ENCODE measurements at regions not wholly inside any gene's neighbourhood (a gene's known extent, or its start where the extent isn't known, plus 50 kb on each side); places are given as distances from the start of the nearest gene placed in this dataset.

DNA sequence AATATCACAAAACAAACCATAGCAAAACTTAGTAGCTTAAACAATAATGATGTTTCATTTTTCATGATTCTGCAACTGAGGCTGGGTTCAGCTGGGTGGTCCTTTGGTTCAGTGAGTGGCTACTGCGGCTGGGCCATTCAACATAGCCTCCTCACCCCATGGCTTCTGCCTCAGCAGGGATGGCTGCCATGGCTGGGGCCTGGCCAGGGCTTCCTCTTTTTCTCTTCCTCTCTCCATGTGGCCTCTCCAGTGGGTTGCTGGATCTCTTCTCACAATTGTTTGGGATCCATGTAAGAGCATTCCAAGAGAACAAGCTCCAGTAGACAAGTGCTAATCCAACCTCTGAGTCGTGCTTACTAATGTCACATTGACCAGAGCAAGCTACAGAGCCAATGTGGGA is 248.6 kb upstream of the PLET1 start:
- H3K36me3 ChIP-seq (ENCODE audit: control insufficient read depth, insufficient read depth, low read length) = no peaks in the 10 kb centered on the region
- no peaks in the 10 kb centered on the region for H3K9me3 ChIP-seq (ENCODE audit: control insufficient read depth, insufficient read depth, low read depth, low read length)
- H3K27me3 ChIP-seq (ENCODE audit: control insufficient read depth, insufficient read depth, low read length) = no peaks in the 10 kb centered on the region
- H3K4me1 ChIP-seq (ENCODE audit: control insufficient read depth, insufficient read depth, low read length) = no peaks in the 10 kb centered on the region
- no peak overlapping the region for H3K9ac ChIP-seq (ENCODE audit: low read length)
- H3K27ac ChIP-seq (ENCODE audit: low read depth, low read length) = no peak overlapping the region
- H3K4me3 ChIP-seq (ENCODE audit: low read depth, low read length) = no peak overlapping the region

GRCh38 chr11:112511271-112511670 is 250.6 kb upstream of the PLET1 start:
- no peaks in the 10 kb centered on the region for H3K36me3 ChIP-seq (ENCODE audit: control insufficient read depth, insufficient read depth, low read length)
- no peaks in the 10 kb centered on the region for H3K9me3 ChIP-seq (ENCODE audit: control insufficient read depth, insufficient read depth, low read depth, low read length)
- H3K9ac ChIP-seq (ENCODE audit: low read length) = no peak overlapping the region
- H3K4me1 ChIP-seq (ENCODE audit: control insufficient read depth, insufficient read depth, low read length) = no peaks in the 10 kb centered on the region
- H3K27ac ChIP-seq (ENCODE audit: low read depth, low read length) = no peak overlapping the region
- H3K4me3 ChIP-seq (ENCODE audit: low read depth, low read length) = no peak overlapping the region
- no peaks in the 10 kb centered on the region for H3K27me3 ChIP-seq (ENCODE audit: control insufficient read depth, insufficient read depth, low read length)

GRCh38 chr11:112511911-112512310 is 251.3 kb upstream of the PLET1 start:
- no peak overlapping the region for H3K27ac ChIP-seq (ENCODE audit: low read depth, low read length)
- no peaks in the 10 kb centered on the region for H3K9me3 ChIP-seq (ENCODE audit: control insufficient read depth, insufficient read depth, low read depth, low read length)

DNA sequence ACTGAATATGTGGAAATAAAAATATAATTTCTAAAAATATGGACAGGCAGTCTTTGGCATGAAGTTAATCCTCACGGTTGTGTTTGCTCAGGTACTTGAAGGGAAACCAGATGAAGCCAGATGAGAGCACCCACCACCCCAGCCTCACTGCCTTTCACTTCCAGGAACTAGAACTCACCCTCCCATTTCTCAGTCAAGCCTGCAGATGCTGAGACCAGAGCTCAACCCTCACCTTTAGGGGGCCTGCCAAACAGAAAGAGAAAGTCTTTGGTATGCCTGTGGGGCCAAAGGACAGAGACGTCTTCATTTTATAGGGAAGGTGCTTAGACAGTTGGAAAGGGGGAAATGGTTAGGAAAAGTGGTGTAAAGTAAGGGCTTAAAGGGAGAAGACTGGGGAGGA is 252.8 kb upstream of the PLET1 start:
- Histone ChIP-seq H3K27ac (ENCODE audit: low read depth, low read length) (no peak overlapping the region), H3K36me3 (ENCODE audit: control insufficient read depth, insufficient read depth, low read length) (no peaks in the 10 kb centered on the region), H3K9me3 (ENCODE audit: control insufficient read depth, insufficient read depth, low read depth, low read length) (no peaks in the 10 kb centered on the region), H3K9ac (ENCODE audit: low read length) (no peak overlapping the region), H3K4me3 (ENCODE audit: low read depth, low read length) (no peak overlapping the region), H3K27me3 (ENCODE audit: control insufficient read depth, insufficient read depth, low read length) (no peaks in the 10 kb centered on the region), H3K4me1 (ENCODE audit: control insufficient read depth, insufficient read depth, low read length) (no peaks in the 10 kb centered on the region; the same call in 1 of the 2 replicates)

More at GRCh38 chr11:112511911-112512310, 251.3 kb upstream of the PLET1 start:
- Histone ChIP-seq H3K4me3 (ENCODE audit: low read depth, low read length) (no peak overlapping the region), H3K36me3 (ENCODE audit: control insufficient read depth, insufficient read depth, low read length) (no peaks in the 10 kb centered on the region), H3K27me3 (ENCODE audit: control insufficient read depth, insufficient read depth, low read length) (no peaks in the 10 kb centered on the region), H3K4me1 (ENCODE audit: control insufficient read depth, insufficient read depth, low read length) (no peaks in the 10 kb centered on the region; the same call in 1 of the 2 replicates), H3K9ac (ENCODE audit: low read length) (no peak overlapping the region)

DNA sequence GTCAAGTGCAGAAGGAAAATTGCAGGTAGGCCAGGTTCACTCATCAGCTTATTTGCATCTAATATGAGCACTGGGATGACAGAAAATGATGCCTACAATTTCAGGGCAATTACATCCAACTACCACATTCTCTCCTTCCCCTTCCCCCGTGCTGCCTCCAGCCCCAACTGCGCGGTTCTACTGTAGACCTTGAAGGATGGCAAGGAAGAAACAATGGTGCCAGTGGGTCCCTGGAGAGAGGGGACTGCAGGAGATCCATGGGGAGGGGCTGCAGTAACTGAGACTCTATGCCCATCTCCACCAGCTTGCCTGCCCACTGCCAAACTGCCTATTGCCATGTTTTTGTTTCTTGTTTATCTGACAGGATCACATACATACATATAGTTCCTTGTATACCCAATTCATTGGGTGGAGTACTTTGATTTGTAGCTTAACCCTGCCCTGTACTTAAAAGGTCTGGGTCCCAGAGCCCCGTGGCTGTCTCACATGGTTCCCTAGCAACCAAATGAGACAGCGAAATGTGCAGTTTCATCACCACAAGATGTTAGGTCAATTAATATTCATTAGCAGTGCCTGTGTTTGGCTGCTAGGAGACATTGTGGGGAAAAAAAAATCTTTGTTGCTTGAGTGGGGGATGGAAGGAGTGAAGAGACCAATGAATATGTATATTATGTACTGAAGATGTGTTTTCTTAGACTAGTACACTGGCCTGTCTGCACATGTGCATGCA is 253.5 kb upstream of the PLET1 start:
- no peaks in the 10 kb centered on the region for H3K9me3 ChIP-seq (ENCODE audit: control insufficient read depth, insufficient read depth, low read depth, low read length)
- H3K27ac ChIP-seq (ENCODE audit: low read depth, low read length) = no peak overlapping the region
- no peaks in the 10 kb centered on the region; the same call in 1 of the 2 replicates for H3K4me1 ChIP-seq (ENCODE audit: control insufficient read depth, insufficient read depth, low read length)
- no peaks in the 10 kb centered on the region for H3K27me3 ChIP-seq (ENCODE audit: control insufficient read depth, insufficient read depth, low read length)
- H3K9ac ChIP-seq (ENCODE audit: low read length) = no peak overlapping the region
- H3K4me3 ChIP-seq (ENCODE audit: low read depth, low read length) = no peak overlapping the region
- no peaks in the 10 kb centered on the region for H3K36me3 ChIP-seq (ENCODE audit: control insufficient read depth, insufficient read depth, low read length)

DNA sequence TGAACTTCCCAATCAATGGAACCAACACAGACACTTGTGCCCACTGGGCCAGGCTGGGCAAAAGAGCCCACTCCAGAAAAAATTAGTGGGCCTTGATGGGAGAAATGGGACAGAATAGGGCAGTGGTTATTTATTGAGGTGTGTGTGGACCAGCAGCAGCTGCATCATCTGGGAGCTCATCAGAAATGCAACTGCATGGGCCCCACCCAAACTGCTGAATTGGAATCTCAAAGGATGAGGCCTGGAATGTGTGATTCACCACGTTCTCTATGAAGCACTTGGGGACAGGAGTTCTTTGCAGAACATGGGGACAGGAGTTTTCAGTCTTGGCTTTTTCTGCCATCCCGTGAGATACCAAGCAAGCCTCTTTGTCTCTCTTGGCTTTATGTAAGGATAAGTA is 255.6 kb upstream of the PLET1 start:
- Histone ChIP-seq H3K4me1 (ENCODE audit: control insufficient read depth, insufficient read depth, low read length) (no peaks in the 10 kb centered on the region; the same call in 1 of the 2 replicates), H3K27me3 (ENCODE audit: control insufficient read depth, insufficient read depth, low read length) (no peaks in the 10 kb centered on the region), H3K4me3 (ENCODE audit: low read depth, low read length) (no peak overlapping the region), H3K9me3 (ENCODE audit: control insufficient read depth, insufficient read depth, low read depth, low read length) (no peaks in the 10 kb centered on the region), H3K36me3 (ENCODE audit: control insufficient read depth, insufficient read depth, low read length) (no peaks in the 10 kb centered on the region), H3K9ac (ENCODE audit: low read length) (no peak overlapping the region), H3K27ac (ENCODE audit: low read depth, low read length) (no peak overlapping the region)

- Histone ChIP-seq H3K9ac (ENCODE audit: low read length) (no peak overlapping the region), H3K4me1 (ENCODE audit: control insufficient read depth, insufficient read depth, low read length) (no peaks in the 10 kb centered on the region; the same call in 1 of the 2 replicates)
Measured at GRCh38 chr11:112516755-112517154, 256.1 kb upstream of the PLET1 start.

GRCh38 chr11:112518371-112518770 is 257.7 kb upstream of the PLET1 start:
- Histone ChIP-seq H3K4me3 (ENCODE audit: low read depth, low read length) (no peak overlapping the region), H3K9me3 (ENCODE audit: control insufficient read depth, insufficient read depth, low read depth, low read length) (no peaks in the 10 kb centered on the region), H3K4me1 (ENCODE audit: control insufficient read depth, insufficient read depth, low read length) (peaks cover 4% of the 10 kb centered on the region; the same call in 1 of the 2 replicates), H3K9ac (ENCODE audit: low read length) (no peak overlapping the region), H3K36me3 (ENCODE audit: control insufficient read depth, insufficient read depth, low read length) (no peaks in the 10 kb centered on the region), H3K27me3 (ENCODE audit: control insufficient read depth, insufficient read depth, low read length) (no peaks in the 10 kb centered on the region), H3K27ac (ENCODE audit: low read depth, low read length) (no peak overlapping the region)

More at GRCh38 chr11:112516755-112517154, 256.1 kb upstream of the PLET1 start:
- Histone ChIP-seq H3K9me3 (ENCODE audit: control insufficient read depth, insufficient read depth, low read depth, low read length) (no peaks in the 10 kb centered on the region), H3K36me3 (ENCODE audit: control insufficient read depth, insufficient read depth, low read length) (no peaks in the 10 kb centered on the region), H3K4me3 (ENCODE audit: low read depth, low read length) (no peak overlapping the region), H3K27ac (ENCODE audit: low read depth, low read length) (no peak overlapping the region), H3K27me3 (ENCODE audit: control insufficient read depth, insufficient read depth, low read length) (no peaks in the 10 kb centered on the region)

DNA sequence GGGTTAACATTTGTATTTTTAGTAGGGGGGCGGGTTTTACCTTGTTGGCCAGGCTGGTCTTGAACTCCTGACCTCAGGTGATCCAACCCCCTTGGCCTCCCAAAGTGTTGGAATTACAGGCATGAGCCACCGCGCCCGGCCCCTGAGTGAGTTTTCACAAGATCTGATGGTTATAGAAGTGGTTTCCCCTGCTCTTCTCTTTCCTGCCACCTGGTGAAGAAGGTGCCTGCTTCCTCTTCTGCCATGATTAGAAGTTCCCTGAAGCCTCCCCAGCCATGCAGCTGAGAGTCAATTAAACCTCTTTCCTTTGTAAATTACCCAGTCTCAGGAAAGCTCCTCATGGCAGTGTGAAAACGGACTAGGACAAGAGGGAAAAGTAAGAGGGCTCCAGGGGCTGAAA is 259.1 kb upstream of the PLET1 start:
- no peak overlapping the region for H3K27ac ChIP-seq (ENCODE audit: low read depth, low read length)
- no peaks in the 10 kb centered on the region for H3K9me3 ChIP-seq (ENCODE audit: control insufficient read depth, insufficient read depth, low read depth, low read length)
- H3K4me3 ChIP-seq (ENCODE audit: low read depth, low read length) = no peak overlapping the region
- no peak overlapping the region for H3K9ac ChIP-seq (ENCODE audit: low read length)
- H3K27me3 ChIP-seq (ENCODE audit: control insufficient read depth, insufficient read depth, low read length) = no peaks in the 10 kb centered on the region
- H3K36me3 ChIP-seq (ENCODE audit: control insufficient read depth, insufficient read depth, low read length) = no peaks in the 10 kb centered on the region
- H3K4me1 ChIP-seq (ENCODE audit: control insufficient read depth, insufficient read depth, low read length) = peaks cover 9% of the 10 kb centered on the region; the same call in 1 of the 2 replicates

DNA sequence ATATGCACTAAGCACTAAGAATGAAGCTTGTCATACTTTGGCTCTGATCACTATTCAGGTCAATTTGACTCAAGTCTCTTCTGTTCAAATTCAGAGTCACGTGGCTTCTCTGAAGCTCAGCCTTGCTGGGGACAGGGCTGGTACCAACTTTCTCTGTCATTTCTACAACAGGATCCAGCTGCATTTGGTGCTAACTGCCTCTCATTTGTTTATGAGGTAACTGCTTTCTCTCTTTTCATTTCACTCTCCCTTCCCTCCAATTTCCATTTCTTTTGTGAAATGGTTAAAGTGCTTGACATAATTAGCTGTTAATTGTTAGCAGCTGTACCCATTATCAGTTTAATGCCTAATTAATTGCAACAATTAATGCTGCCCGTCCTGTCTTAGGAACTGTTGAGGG is 259.7 kb upstream of the PLET1 start:
- no peaks in the 10 kb centered on the region for H3K27me3 ChIP-seq (ENCODE audit: control insufficient read depth, insufficient read depth, low read length)
- no peak overlapping the region for H3K9ac ChIP-seq (ENCODE audit: low read length)
- no peak overlapping the region for H3K27ac ChIP-seq (ENCODE audit: low read depth, low read length)
- H3K9me3 ChIP-seq (ENCODE audit: control insufficient read depth, insufficient read depth, low read depth, low read length) = no peaks in the 10 kb centered on the region
- H3K4me3 ChIP-seq (ENCODE audit: low read depth, low read length) = no peak overlapping the region
- H3K36me3 ChIP-seq (ENCODE audit: control insufficient read depth, insufficient read depth, low read length) = no peaks in the 10 kb centered on the region
- peaks cover 9% of the 10 kb centered on the region; the same call in 1 of the 2 replicates for H3K4me1 ChIP-seq (ENCODE audit: control insufficient read depth, insufficient read depth, low read length)

- Histone ChIP-seq H3K4me1 (ENCODE audit: control insufficient read depth, insufficient read depth, low read length) (peaks cover 9% of the 10 kb centered on the region; the same call in 1 of the 2 replicates), H3K9me3 (ENCODE audit: control insufficient read depth, insufficient read depth, low read depth, low read length) (no peaks in the 10 kb centered on the region), H3K9ac (ENCODE audit: low read length) (no peak overlapping the region), H3K27ac (ENCODE audit: low read depth, low read length) (no peak overlapping the region), H3K36me3 (ENCODE audit: control insufficient read depth, insufficient read depth, low read length) (no peaks in the 10 kb centered on the region), H3K27me3 (ENCODE audit: control insufficient read depth, insufficient read depth, low read length) (no peaks in the 10 kb centered on the region), H3K4me3 (ENCODE audit: low read depth, low read length) (no peak overlapping the region)
Measured at GRCh38 chr11:112522536-112522935, 261.9 kb upstream of the PLET1 start.

Measured in HUES6 (cell line).